Panc1 (cell line): ENCODE measurements at regions not wholly inside any gene's neighbourhood (a gene's known extent, or its start where the extent isn't known, plus 50 kb on each side); places are given as distances from the start of the nearest gene placed in this dataset.

Experiments used
- ATAC-seq: fragments of 200-7000 bp; cut with Tn5 transposase; 2 replicates; pipeline ENCODE4 v1.9.1; 2020; ENCODE audit warnings: mild to moderate bottlenecking, moderate library complexity
- BruUV-seq: library from RNA; stranded (reverse); fragments of 400-500 nt; replicated peaks from 2 replicates; lab custom pipeline; 2021; lab: Mats Ljungman, UMichigan
- CTCF ChIA-PET: fragments of 300-600 bp; sonication (Branson Sonifier 250); formaldehyde crosslinking; loops from one replicate; lab custom pipeline; 2022; ENCODE audit warnings: antibody characterized with exemption; lab: Charles Lee
- POLR2A ChIA-PET: fragments of 300-600 bp; sonication (Branson Sonifier 250); formaldehyde crosslinking; loops from one replicate; lab custom pipeline; 2022; ENCODE audit warnings: antibody characterized with exemption; lab: Charles Lee
- DNase-seq: peaks from one replicate; pipeline ENCODE4 v3.0.0-alpha.2; 2010; ENCODE audit warnings: low read depth, low spot score
- H3K27ac ChIP-seq: 2 replicates; pipeline ENCODE4 v1.5.1; 2011; ENCODE audit warnings: mild to moderate bottlenecking, low read length, inconsistent platforms
- H3K27me3 ChIP-seq: fragments of 200-500 bp; sonication (Bioruptor generic); 2 replicates; pipeline ENCODE4 v1.6.0; 2014; ENCODE audit warnings: low read length, inconsistent platforms; ENCODE audit not compliant: control insufficient read depth, insufficient read depth
- H3K36me3 ChIP-seq: fragments of 200-500 bp; sonication (Bioruptor generic); 2 replicates; pipeline ENCODE4 v1.5.1; 2014; ENCODE audit warnings: inconsistent platforms, mild to moderate bottlenecking, low read length, moderate library complexity; ENCODE audit not compliant: control insufficient read depth, insufficient read depth
- H3K4me1 ChIP-seq: 2 replicates; pipeline ENCODE4 v1.5.1; 2011; ENCODE audit warnings: inconsistent platforms, mild to moderate bottlenecking, low read length, moderate library complexity; ENCODE audit not compliant: control insufficient read depth, insufficient read depth
- H3K4me3 ChIP-seq, 2 experiments: 2 replicates each; pipeline ENCODE4 v1.5.1; 2011 to 2012; ENCODE audit warnings: low read depth in 2 of 2, low read length in 2 of 2, mild to moderate bottlenecking in 2 of 2, inconsistent platforms in 1 of 2, moderate library complexity in 1 of 2
- H3K9me3 ChIP-seq: fragments of 200-500 bp; sonication (Bioruptor generic); 2 replicates; pipeline ENCODE4 v1.5.1; 2014; ENCODE audit warnings: low read depth, mild to moderate bottlenecking, inconsistent platforms, low read length, moderate library complexity; ENCODE audit not compliant: control insufficient read depth, insufficient read depth
- CTCF ChIP-seq: fragments of 450-650 bp; IDR thresholded peaks from 2 replicates; pipeline ENCODE4 v1.5.1; 2017; ENCODE audit warnings: mild to moderate bottlenecking
- POLR2AphosphoS5 ChIP-seq: IDR thresholded peaks from 2 replicates; pipeline ENCODE4 v1.6.1; 2012; ENCODE audit warnings: mild to moderate bottlenecking, low read depth, low read length, moderate library complexity
- REST ChIP-seq, 2 experiments: IDR thresholded peaks; 2 replicates each; pipeline ENCODE4 v1.6.1; 2011 to 2012; ENCODE audit warnings: low read depth in 2 of 2, control low read depth in 1 of 2, low read length in 1 of 2, mild to moderate bottlenecking in 1 of 2, moderate library complexity in 1 of 2; ENCODE audit not compliant: insufficient read depth in 1 of 2
- SIN3A ChIP-seq: IDR thresholded peaks from 2 replicates; pipeline ENCODE4 v1.6.1; 2012; ENCODE audit warnings: low read depth, mild to moderate bottlenecking, low read length, moderate library complexity, borderline replicate concordance; ENCODE audit not compliant: insufficient read depth
- TCF7L2 ChIP-seq: IDR thresholded peaks from 2 replicates; pipeline ENCODE4 v1.6.1; 2011; ENCODE audit warnings: mild to moderate bottlenecking, low read depth, low read length, inconsistent platforms
- in situ Hi-C: cut with HindIII; loops from 2 replicates; pipeline ENCODE4 v1.10.0; 2016; ENCODE audit warnings: low sequenced_read_pairs, low pct_unique_long_range_greater_than_20kb
- intact Hi-C: fragments of 100-400 bp; cut with micrococcal nuclease; formaldehyde crosslinking; loops from one replicate; pipeline ENCODE4 v1.10.0; 2022; ENCODE audit not compliant: unreplicated experiment

- TF ChIP-seq REST (IDR thresholded peaks at IDR 0.05; ENCODE audit: insufficient read depth in 1 of 2, low read depth in 2 of 2, low read length in 1 of 2): no peak
- no peak for TF ChIP-seq SIN3A
- TF ChIP-seq POLR2AphosphoS5: no peak
- Histone ChIP-seq H3K27ac (no peak overlapping the region), H3K36me3 (no peaks in the 10 kb centered on the region), H3K4me1 (no peaks in the 10 kb centered on the region), H3K27me3 (no peaks in the 10 kb centered on the region), H3K9me3 (no peaks in the 10 kb centered on the region), H3K4me3 (no peak overlapping the region)
- POLR2A ChIA-PET: no interaction called here
- intact Hi-C loops: no loop called here
- in situ Hi-C loops: no loop called here
- ATAC-seq (no peak), DNase-seq (no peak)
- CTCF ChIA-PET: no interaction called here
- no TSS peak for BruUV-seq
Measured at GRCh38 chr6:129773304-129773703, 63.3 kb upstream of the ARHGAP18 start.

GRCh38 chr6:129771678-129772077, 61.7 kb upstream of the ARHGAP18 start:
- ATAC-seq: no peak
- no peak for DNase-seq
- no peaks in the 10 kb centered on the region for H3K36me3 ChIP-seq
- no peaks in the 10 kb centered on the region for H3K9me3 ChIP-seq
- no peak for TF ChIP-seq TCF7L2
- TF ChIP-seq REST (IDR thresholded peaks at IDR 0.05; ENCODE audit: insufficient read depth in 1 of 2, low read depth in 2 of 2, low read length in 1 of 2): no peak
- no peak for TF ChIP-seq CTCF
- no peak for TF ChIP-seq POLR2AphosphoS5
- no peak for TF ChIP-seq SIN3A
- no peak overlapping the region for H3K4me3 ChIP-seq
- ChIA-PET POLR2A (no interaction called here), CTCF (no interaction called here)
- peaks cover 6% of the 10 kb centered on the region for H3K4me1 ChIP-seq
- intact Hi-C loops (no loop called here), in situ Hi-C loops (no loop called here)
- peaks cover 8% of the 10 kb centered on the region for H3K27me3 ChIP-seq
- BruUV-seq: no TSS peak
- H3K27ac ChIP-seq: no peak overlapping the region
